GM10248 (cell line): ENCODE measurements at regions not wholly inside any gene's neighbourhood (a gene's known extent, or its start where the extent isn't known, plus 50 kb on each side); places are given as distances from the start of the nearest gene placed in this dataset.

Source experiments
- CTCF ChIA-PET: fragments of 300-600 bp; sonication (Branson Sonifier 250); formaldehyde crosslinking; extraction: SDS; loops from one replicate; lab custom pipeline; 2021; ENCODE audit warnings: antibody characterized with exemption; lab: Yijun Ruan, JAX
- POLR2A ChIA-PET: fragments of 350-650 bp; sonication (Branson Sonifier 250); formaldehyde crosslinking; extraction: SDS; loops from one replicate; lab custom pipeline; 2020; ENCODE audit warnings: antibody characterized with exemption; lab: Yijun Ruan, JAX
- DNase-seq: peaks from one replicate; pipeline ENCODE4 v3.0.0; 2012; ENCODE audit errors: extremely low spot score
- CTCF ChIP-seq: IDR thresholded peaks from 2 replicates; pipeline ENCODE4 v1.5.1; 2012; ENCODE audit warnings: mild to moderate bottlenecking, low read depth; ENCODE audit errors: extremely low read depth, missing control alignments, control extremely low read depth

GRCh38 chr2:150589681-150590080 lies 102.2 kb upstream of the RND3 start:
- ChIA-PET CTCF (no interaction called here), POLR2A (no interaction called here)
- no peak for DNase-seq
- TF ChIP-seq CTCF: no peak

GRCh38 chr2:150588506-150588870 lies 101.0 kb upstream of the RND3 start:
- no peak for TF ChIP-seq CTCF
- POLR2A ChIA-PET: no interaction called here
- CTCF ChIA-PET: no interaction called here
- no peak for DNase-seq

- ChIA-PET CTCF (interaction anchor here (1.0 kb wide), 1 partner anchor 13 kb away, joined by 3 read pairs; no protein-coding TSS in a partner anchor), POLR2A (no interaction called here)
- DNase-seq: no peak
- TF ChIP-seq CTCF: no peak
These were observed 100.4 kb upstream of the RND3 start for GRCh38 chr2:150587547-150588505.

GRCh38 chr2:150586858-150587257 lies 99.4 kb upstream of the RND3 start:
- POLR2A ChIA-PET: no interaction called here

GRCh38 chr2:150585221-150585971 lies 97.9 kb upstream of the RND3 start:
- POLR2A ChIA-PET: no interaction called here
- TF ChIP-seq CTCF: no peak
- CTCF ChIA-PET: no interaction called here
- DNase-seq: no peak

More at GRCh38 chr2:150586858-150587257, 99.4 kb upstream of the RND3 start:
- CTCF ChIA-PET: interaction anchor here (1.0 kb wide), 1 partner anchor 14 kb away, joined by 3 read pairs; no protein-coding TSS in a partner anchor
- DNase-seq: no peak
- no peak for TF ChIP-seq CTCF

- TF ChIP-seq CTCF: no peak
- ChIA-PET POLR2A (no interaction called here), CTCF (interaction anchor here (1.9 kb wide), 1 partner anchor 8 kb away, joined by 7 read pairs; no protein-coding TSS in a partner anchor)
- DNase-seq: no peak
These were observed 96.6 kb upstream of the RND3 start for GRCh38 chr2:150584081-150584480.
